SK-N-MC (cell line): ENCODE measurements at regions not wholly inside any gene's neighbourhood (a gene's known extent, or its start where the extent isn't known, plus 50 kb on each side); places are given as distances from the start of the nearest gene placed in this dataset.

Experiments used
- EZH2 ChIP-seq: fragments of 200-600 bp; sonication (generic); IDR thresholded peaks from one replicate; pipeline ENCODE4 v1.6.1; 2017; ENCODE audit warnings: antibody characterized with exemption
- POLR2AphosphoS5 ChIP-seq: IDR thresholded peaks from 2 replicates; pipeline ENCODE4 v1.6.1; 2012; ENCODE audit warnings: mild to moderate bottlenecking, low read depth, low read length, borderline replicate concordance

- TF ChIP-seq EZH2 (no peak), POLR2AphosphoS5 (no peak)
Observed at GRCh38 chr6:27623103-27623502, 150.2 kb upstream of the ZNF184 start.
